ENCODE measurements at regions not wholly inside any gene's neighbourhood (a gene's known extent, or its start where the extent isn't known, plus 50 kb on each side); places are given as distances from the start of the nearest gene placed in this dataset.

DNA sequence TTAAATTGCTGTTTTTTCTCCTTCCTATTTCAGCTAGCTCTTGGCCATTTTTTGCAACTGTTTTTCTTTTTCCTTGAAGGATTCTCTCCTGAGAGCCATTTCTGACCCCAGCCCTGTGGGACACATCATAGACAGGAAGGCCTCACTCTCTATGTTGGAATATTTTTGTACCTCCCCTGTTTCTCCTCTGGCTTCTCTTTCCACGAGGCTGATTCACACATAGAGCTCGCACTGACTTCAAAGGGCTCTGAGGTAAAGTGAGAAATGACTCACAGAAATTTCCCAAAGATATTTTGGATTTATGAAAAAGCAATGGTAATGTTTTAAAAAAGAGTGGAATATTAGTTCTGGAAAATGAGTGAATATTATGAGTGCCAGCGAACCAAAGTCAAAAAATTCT, 181.7 kb upstream of the IGFBP7 start:
- TF ChIP-seq, protein P1, sequence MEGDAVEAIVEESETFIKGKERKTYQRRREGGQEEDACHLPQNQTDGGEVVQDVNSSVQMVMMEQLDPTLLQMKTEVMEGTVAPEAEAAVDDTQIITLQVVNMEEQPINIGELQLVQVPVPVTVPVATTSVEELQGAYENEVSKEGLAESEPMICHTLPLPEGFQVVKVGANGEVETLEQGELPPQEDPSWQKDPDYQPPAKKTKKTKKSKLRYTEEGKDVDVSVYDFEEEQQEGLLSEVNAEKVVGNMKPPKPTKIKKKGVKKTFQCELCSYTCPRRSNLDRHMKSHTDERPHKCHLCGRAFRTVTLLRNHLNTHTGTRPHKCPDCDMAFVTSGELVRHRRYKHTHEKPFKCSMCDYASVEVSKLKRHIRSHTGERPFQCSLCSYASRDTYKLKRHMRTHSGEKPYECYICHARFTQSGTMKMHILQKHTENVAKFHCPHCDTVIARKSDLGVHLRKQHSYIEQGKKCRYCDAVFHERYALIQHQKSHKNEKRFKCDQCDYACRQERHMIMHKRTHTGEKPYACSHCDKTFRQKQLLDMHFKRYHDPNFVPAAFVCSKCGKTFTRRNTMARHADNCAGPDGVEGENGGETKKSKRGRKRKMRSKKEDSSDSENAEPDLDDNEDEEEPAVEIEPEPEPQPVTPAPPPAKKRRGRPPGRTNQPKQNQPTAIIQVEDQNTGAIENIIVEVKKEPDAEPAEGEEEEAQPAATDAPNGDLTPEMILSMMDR (IDR thresholded peaks at IDR 0.05; ENCODE audit: low read depth, low read length) = no peak
- H3K4me3 ChIP-seq (ENCODE audit: low read depth, low read length) = no peak overlapping the region

DNA sequence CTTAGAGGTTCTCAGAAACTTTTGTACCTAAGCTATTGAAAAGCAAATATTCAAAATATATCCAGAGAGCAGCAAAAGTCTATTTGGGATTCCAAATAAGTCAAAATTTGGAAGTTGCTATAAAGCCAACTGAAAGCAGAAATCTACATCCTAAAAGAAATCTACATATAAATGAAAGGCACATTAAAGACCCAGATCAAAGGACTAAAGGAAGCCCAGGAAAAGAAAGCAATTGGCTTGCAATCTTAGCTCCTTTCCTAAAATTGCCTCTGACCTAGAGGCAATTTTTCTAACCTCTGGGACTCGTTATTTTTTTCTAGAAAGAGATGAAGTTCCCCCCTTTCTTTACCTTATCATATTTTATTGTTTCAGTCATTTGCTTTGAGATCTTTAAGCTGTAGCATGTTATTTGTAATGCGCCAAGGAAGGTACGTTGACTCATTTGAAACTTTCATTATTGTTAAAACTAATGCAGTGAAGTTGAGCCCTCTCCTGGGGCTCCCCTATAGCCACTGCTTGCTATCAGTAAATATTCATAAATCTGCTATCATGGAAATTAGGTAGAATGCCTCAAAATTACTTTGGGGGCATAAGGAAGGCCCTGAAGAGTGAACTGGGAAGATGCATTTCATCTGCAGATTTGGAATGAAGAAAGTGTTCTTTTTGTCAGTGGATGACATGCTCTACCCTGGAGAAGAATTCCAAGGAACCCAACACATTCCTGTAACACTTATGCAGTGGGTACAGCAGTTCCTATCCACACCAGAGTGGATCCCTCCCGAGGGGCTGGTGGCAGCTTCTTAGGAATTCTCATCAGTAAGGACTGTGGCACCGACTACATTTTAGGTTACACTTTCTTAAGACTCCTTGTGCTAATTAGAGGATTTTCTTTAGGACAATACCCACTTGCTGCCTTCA, 177.8 kb upstream of the IGFBP7 start:
- no peak overlapping the region for H3K4me3 ChIP-seq (ENCODE audit: low read depth, low read length)
- TF ChIP-seq, protein P1 (IDR thresholded peaks at IDR 0.05; ENCODE audit: low read depth, low read length) = no peak

DNA sequence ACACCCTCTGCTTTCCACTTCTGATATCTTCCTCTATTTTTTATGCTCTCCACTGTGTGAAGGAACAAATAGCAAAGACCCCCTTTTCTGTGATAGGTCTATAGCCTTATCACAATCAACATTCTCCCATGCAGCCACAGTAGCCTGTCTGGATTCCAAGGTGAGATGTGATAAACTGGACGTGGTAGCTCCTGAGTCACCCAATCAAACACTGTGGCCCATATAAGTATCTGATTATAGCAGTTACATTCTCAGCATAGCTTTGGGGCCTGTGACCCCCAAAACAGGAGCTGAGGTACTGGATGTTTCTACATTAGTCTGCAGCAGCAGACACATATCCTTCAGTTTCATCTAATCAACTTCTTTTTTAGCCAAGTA, 172.7 kb upstream of the IGFBP7 start:
- TF ChIP-seq, protein P1 (IDR thresholded peaks at IDR 0.05; ENCODE audit: low read depth, low read length) = no peak
- no peak overlapping the region for H3K4me3 ChIP-seq (ENCODE audit: low read depth, low read length)

DNA sequence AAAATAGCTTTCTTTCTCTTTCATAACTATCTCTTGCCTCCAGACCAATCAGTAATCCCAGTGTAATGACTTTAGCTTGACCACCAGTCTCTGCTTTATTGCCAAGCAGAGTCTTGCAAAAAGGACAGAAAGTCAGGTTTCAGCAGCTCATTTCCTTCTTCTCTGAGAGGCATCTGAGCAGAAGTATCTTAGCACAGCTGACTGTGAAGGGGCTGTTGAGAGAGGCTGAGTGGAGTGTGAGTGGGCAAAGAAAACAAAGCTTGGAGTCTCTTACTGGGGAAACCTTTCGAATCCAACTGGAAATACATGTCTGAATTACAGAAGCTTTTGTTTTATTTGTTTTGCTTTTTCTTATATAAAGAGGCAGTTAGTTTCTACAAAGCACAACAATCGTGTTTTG, 170.3 kb upstream of the IGFBP7 start:
- TF ChIP-seq, protein P1 (IDR thresholded peaks at IDR 0.05; ENCODE audit: low read depth, low read length) = no peak
- no peak overlapping the region for H3K4me3 ChIP-seq (ENCODE audit: low read depth, low read length)

DNA sequence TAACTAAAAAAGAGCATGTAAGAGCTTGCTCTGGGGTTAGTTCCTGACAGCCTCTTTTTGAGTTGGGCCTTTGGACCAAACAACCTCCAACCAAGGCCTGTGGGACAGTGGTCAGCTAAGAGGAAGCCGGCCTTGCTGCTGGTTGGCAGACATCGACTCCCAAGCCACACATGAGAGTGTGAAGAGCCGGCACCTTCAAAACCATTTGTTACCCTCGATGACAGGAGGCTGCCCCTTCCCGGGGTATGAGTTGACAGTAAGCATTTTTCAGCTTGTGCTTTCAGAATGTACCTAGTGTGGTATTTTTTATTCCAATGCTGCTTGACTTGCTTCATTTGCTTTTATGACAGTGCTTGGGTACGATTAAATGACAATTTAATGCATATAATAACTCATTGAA, 168.6 kb upstream of the IGFBP7 start:
- TF ChIP-seq, protein P1 (IDR thresholded peaks at IDR 0.05; ENCODE audit: low read depth, low read length) = no peak
- H3K4me3 ChIP-seq (ENCODE audit: low read depth, low read length) = no peak overlapping the region

DNA sequence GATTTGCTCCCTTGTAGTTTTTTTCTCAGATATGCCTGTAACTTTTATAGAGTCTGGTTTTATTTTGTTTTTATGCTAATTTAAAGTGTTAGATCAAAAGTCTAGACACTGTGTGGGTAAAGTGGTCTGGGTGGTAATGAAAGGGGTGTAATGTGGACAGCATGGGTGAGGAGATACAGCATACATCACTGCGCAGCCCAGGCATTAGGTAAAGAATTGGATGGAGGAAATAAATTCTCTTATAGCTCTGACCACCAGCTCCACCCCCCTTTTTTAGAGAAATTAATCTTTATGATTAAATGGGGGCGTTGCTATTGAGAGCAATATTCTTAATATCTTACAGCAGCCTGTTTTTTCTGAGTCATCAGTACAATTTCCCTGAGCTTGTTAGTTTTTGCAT, 163.9 kb upstream of the IGFBP7 start:
- no peak overlapping the region for H3K4me3 ChIP-seq (ENCODE audit: low read depth, low read length)
- TF ChIP-seq, protein P1 (IDR thresholded peaks at IDR 0.05; ENCODE audit: low read depth, low read length) = no peak

DNA sequence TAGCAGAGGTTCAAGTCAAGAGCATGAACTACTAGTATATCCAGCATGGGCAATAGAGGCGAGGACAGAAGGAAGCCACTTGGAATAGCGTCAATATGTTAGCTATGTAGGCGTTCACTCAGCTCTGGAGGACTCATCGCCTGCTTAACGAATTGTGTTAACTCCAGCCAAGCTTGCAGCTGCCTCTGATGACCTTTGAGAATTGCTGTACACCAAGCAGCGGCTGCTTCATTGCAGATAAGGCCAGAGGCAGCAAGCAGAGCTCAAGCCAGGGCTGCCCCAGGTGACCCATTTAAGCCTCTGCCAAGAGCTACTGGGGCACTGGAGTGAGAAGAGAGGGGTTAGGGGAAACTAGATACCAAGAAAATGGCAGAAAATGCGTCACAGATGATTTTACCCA, 160.2 kb upstream of the IGFBP7 start:
- H3K4me3 ChIP-seq (ENCODE audit: low read depth, low read length) = no peak overlapping the region
- TF ChIP-seq, protein P1 (IDR thresholded peaks at IDR 0.05; ENCODE audit: low read depth, low read length) = no peak

Measured in WI38 (cell line).